NT2/D1 (cell line): ENCODE measurements at regions not wholly inside any gene's neighbourhood (a gene's known extent, or its start where the extent isn't known, plus 50 kb on each side); places are given as distances from the start of the nearest gene placed in this dataset.

Experiments
- SUZ12 ChIP-seq: IDR thresholded peaks from 2 replicates; pipeline ENCODE4 v1.6.1; 2011; ENCODE audit not compliant: insufficient read length, insufficient read depth; ENCODE audit errors: extremely low read depth
- YY1 ChIP-seq: IDR thresholded peaks from 2 replicates; pipeline ENCODE4 v1.6.1; 2011; ENCODE audit not compliant: insufficient read length, insufficient read depth
- ZNF274 ChIP-seq: IDR thresholded peaks from 2 replicates; pipeline ENCODE4 v1.6.1; 2011; ENCODE audit warnings: mild to moderate bottlenecking, low read depth, low read length

- TF ChIP-seq YY1 (no peak), SUZ12 (no peak), ZNF274 (no peak)
These were observed 223.7 kb downstream of the SEC14L1 start for GRCh38 chr17:77364381-77364911.
